ENCODE measurements at regions not wholly inside any gene's neighbourhood (a gene's known extent, or its start where the extent isn't known, plus 50 kb on each side); places are given as distances from the start of the nearest gene placed in this dataset.

DNA sequence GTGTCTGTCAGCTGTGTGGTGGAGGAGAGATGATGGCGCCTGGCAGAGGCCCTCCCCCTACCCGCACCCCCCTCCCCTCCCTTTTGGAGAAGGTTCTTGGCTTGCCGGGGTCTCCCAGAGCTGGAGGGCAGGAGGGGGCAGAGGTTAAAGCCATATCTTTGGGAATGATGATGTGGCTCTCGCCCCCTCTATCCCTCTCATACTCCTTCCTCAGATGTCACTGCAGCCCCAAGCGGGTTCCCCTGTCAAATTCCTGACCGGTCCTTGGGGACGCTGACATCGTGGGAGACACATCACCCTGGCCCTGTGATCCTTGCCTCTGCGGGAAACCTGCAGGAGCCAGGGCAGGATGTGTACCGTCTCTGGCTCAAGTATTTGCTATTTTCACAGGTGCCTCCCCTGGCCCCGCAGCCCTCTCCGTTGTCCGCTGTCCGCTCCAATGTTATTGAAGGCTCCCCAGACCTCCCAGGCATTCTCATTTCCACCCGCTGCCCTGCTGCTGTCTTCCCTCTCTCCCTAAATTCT is 109.5 kb downstream of the FOXD1 start:
- 25 to 39% (median 30%) methylated on average over 15 of the region's 15 CpGs for WGBS, 3 donors
- Histone ChIP-seq H3K27me3 (no peaks in the 10 kb centered on the region), H3K9me3 (no peaks in the 10 kb centered on the region), H3K36me3 (no peaks in the 10 kb centered on the region), H3K4me3 (no peak overlapping the region), H3K27ac (no peak overlapping the region), H3K4me1 (ENCODE audit: insufficient read depth) (no peaks in the 10 kb centered on the region)
- intact Hi-C loops (cut with DNase I), result no loop called here
- no peak for DNase-seq
- TF ChIP-seq EP300 (IDR thresholded peaks at IDR 0.05), result no peak
- TF ChIP-seq POLR2A (IDR thresholded peaks at IDR 0.05), result no peak
- TF ChIP-seq, protein P1, sequence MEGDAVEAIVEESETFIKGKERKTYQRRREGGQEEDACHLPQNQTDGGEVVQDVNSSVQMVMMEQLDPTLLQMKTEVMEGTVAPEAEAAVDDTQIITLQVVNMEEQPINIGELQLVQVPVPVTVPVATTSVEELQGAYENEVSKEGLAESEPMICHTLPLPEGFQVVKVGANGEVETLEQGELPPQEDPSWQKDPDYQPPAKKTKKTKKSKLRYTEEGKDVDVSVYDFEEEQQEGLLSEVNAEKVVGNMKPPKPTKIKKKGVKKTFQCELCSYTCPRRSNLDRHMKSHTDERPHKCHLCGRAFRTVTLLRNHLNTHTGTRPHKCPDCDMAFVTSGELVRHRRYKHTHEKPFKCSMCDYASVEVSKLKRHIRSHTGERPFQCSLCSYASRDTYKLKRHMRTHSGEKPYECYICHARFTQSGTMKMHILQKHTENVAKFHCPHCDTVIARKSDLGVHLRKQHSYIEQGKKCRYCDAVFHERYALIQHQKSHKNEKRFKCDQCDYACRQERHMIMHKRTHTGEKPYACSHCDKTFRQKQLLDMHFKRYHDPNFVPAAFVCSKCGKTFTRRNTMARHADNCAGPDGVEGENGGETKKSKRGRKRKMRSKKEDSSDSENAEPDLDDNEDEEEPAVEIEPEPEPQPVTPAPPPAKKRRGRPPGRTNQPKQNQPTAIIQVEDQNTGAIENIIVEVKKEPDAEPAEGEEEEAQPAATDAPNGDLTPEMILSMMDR (IDR thresholded peaks at IDR 0.05), result no peak

DNA sequence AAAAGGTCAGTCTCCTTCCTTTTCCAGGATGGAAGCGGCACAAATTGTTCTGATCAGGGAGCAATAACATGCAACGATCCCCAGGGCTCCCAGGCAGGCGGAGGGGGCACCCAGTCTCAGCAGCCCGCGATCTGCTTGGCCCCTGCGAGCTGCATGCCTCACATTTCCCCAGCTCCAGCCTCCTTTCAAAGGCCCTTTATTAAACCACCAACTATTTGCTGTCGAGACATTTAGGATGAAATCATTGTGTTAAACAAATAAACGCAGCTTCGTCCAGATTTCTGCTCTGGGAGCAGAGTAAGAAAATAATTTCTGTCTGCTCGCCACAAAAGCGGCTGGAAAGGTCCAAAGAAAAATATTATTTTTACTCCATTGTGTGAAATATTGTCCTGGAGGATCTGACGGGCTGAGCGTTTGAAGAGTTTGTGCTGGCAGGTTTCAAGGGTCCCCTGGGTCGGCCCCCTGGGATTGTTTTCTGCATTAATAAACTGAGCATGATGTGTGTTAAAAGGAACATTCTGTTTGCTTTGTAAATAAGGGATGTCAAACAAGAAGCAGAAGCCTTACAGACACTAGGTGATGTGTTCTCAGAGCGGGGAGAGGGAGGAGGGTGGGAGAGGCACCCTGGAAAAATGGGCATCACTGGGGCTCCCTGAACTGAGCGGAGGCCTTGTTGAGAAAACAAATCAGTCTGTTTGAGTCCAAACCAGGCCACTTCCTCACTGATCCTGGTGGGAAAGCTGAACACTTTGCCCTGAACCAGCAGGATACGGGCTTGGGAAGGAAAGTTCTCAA is 110.1 kb downstream of the FOXD1 start:
- Histone ChIP-seq H3K9me3 (no peaks in the 10 kb centered on the region), H3K27ac (no peak overlapping the region), H3K27me3 (no peaks in the 10 kb centered on the region), H3K4me1 (ENCODE audit: insufficient read depth) (no peaks in the 10 kb centered on the region), H3K4me3 (no peak overlapping the region), H3K36me3 (no peaks in the 10 kb centered on the region)
- WGBS, 3 donors, result 34 to 36% (median 34%) methylated on average over 17 of the region's 17 CpGs
- no peak for DNase-seq
- TF ChIP-seq POLR2A (IDR thresholded peaks at IDR 0.05) (no peak), EP300 (IDR thresholded peaks at IDR 0.05) (no peak)
- TF ChIP-seq, protein P1 (IDR thresholded peaks at IDR 0.05), result no peak
- intact Hi-C loops (cut with DNase I), result no loop called here

DNA sequence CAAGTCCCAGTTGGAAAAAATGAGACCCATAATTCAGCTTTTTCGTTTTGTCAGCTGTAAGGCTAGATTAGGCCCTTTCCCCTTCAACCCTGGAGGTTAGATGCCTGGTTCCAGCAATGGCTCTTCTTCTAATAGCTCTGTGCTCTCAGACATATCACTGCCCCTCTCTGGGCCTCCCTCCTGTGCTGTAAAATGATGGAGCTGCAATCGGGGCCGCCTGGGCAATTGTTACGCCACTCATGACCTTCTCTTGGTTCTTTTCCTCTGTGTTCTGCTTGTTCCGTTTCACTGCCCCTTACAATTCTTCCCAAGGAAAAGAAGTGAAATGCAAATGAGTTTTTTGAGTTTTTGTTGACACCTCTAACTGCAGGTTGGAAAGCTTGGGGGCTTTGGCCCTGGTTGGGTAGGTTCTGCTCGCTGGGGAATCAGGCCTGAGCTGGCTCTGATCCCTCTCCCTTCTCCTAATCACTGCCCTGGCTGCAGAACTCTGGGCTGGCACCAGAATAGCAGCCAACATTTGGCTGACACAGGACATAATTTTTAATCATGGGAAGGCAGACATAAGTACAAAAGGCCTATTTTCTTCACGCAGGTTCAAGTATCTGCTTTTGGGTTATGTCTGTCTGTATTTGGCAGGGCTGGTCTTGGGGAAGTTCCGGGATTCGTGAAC is 110.9 kb downstream of the FOXD1 start:
- Histone ChIP-seq H3K27ac (no peak overlapping the region), H3K9me3 (no peaks in the 10 kb centered on the region), H3K36me3 (no peaks in the 10 kb centered on the region), H3K27me3 (no peaks in the 10 kb centered on the region), H3K4me3 (no peak overlapping the region), H3K4me1 (ENCODE audit: insufficient read depth) (no peaks in the 10 kb centered on the region)
- TF ChIP-seq, protein P1 (IDR thresholded peaks at IDR 0.05), result no peak
- TF ChIP-seq EP300 (IDR thresholded peaks at IDR 0.05) (no peak), POLR2A (IDR thresholded peaks at IDR 0.05) (no peak)
- intact Hi-C loops (cut with DNase I), result no loop called here
- DNase-seq, result no peak
- WGBS, 3 donors, result 56 to 62% (median 58%) methylated on average over 9 of the region's 9 CpGs

DNA sequence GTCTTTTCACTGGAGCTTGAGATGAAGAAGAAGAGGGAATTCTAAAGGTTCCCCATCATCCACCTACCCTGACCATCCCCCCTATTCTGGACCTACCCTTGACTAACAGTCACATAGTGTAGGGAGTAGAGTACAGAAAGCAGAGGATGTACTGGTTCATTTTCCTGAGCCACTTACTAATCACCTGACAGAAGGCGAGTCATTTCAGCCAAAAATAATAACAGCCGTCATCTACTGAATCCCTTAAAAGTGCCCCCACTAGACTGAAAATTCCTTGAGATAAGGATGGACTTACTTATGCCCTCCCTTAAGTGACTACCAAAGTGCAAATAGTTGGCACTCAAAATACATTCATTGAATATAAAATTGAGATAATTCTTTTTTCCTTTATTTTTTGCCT is 112.2 kb downstream of the FOXD1 start:
- TF ChIP-seq EP300 (IDR thresholded peaks at IDR 0.05) (no peak), POLR2A (IDR thresholded peaks at IDR 0.05) (no peak)
- TF ChIP-seq, protein P1 (IDR thresholded peaks at IDR 0.05), result no peak
- Histone ChIP-seq H3K27ac (no peak overlapping the region), H3K4me3 (no peak overlapping the region), H3K27me3 (no peaks in the 10 kb centered on the region), H3K9me3 (no peaks in the 10 kb centered on the region), H3K4me1 (ENCODE audit: insufficient read depth) (no peaks in the 10 kb centered on the region), H3K36me3 (no peaks in the 10 kb centered on the region)
- 39 to 58% (median 39%) methylated on average over 2 of the region's 2 CpGs for WGBS, 3 donors
- intact Hi-C loops (cut with DNase I), result no loop called here
- no peak for DNase-seq

Measured in ovary (tissue), 7 donors.